SK-N-SH treated with all-trans-retinoic acid at 6 μM for 48 hours (cell line): ENCODE measurements at regions not wholly inside any gene's neighbourhood (a gene's known extent, or its start where the extent isn't known, plus 50 kb on each side); places are given as distances from the start of the nearest gene placed in this dataset.

ENCODE experiments used
- ATAC-seq: fragments of 200-7000 bp; cut with Tn5 transposase; 3 replicates; pipeline ENCODE4 v1.9.1; 2020; ENCODE audit warnings: mild to moderate bottlenecking, moderate library complexity
- ARNTL ChIP-seq: fragments of 450-650 bp; formaldehyde crosslinking; IDR thresholded peaks from 2 replicates; pipeline ENCODE4 v1.5.0; 2020; ENCODE audit warnings: low read depth, mild to moderate bottlenecking, moderate library complexity, borderline replicate concordance
- BACH2 ChIP-seq: fragments of 250-450 bp; sonication (Bioruptor Pico); IDR thresholded peaks from 2 replicates; pipeline ENCODE4 v1.9.0; 2021; ENCODE audit warnings: mild to moderate bottlenecking, borderline replicate concordance
- CSDC2 ChIP-seq: fragments of 250-450 bp; sonication (Bioruptor Pico); IDR thresholded peaks from 2 replicates; pipeline ENCODE4 v1.5.0; 2020; ENCODE audit warnings: mild to moderate bottlenecking, moderate library complexity
- ESRRG ChIP-seq: fragments of 250-450 bp; sonication (Bioruptor Pico); IDR thresholded peaks from 2 replicates; pipeline ENCODE4 v1.6.1; 2021; ENCODE audit warnings: mild to moderate bottlenecking
- GLIS3 ChIP-seq: fragments of 250-450 bp; sonication (Bioruptor Pico); IDR thresholded peaks from 2 replicates; pipeline ENCODE4 v1.5.0; 2020; ENCODE audit warnings: mild to moderate bottlenecking, moderate library complexity
- OSR1 ChIP-seq: fragments of 250-450 bp; sonication (Bioruptor Pico); IDR thresholded peaks from 2 replicates; pipeline ENCODE4 v1.8.0; 2022; ENCODE audit warnings: moderate library complexity, mild to moderate bottlenecking, inconsistent platforms
- RARB ChIP-seq: fragments of 250-450 bp; sonication (Bioruptor Pico); IDR thresholded peaks from 2 replicates; pipeline ENCODE4 v1.8.0; 2021; ENCODE audit warnings: mild to moderate bottlenecking, moderate library complexity
- SNAI2 ChIP-seq: fragments of 250-450 bp; sonication (Bioruptor Pico); IDR thresholded peaks from 2 replicates; pipeline ENCODE4 v1.5.0; 2020; ENCODE audit warnings: mild to moderate bottlenecking, moderate library complexity
- TCF4 ChIP-seq: fragments of 250-450 bp; sonication (Bioruptor Pico); IDR thresholded peaks from 2 replicates; pipeline ENCODE4 v1.8.0; 2021; ENCODE audit warnings: mild to moderate bottlenecking, moderate library complexity, borderline replicate concordance
- TOX ChIP-seq: fragments of 250-450 bp; sonication (Bioruptor Pico); IDR thresholded peaks from 2 replicates; pipeline ENCODE4 v1.8.0; 2021; ENCODE audit warnings: mild to moderate bottlenecking, moderate library complexity, borderline replicate concordance
- ZC3H10 ChIP-seq: fragments of 250-450 bp; sonication (Bioruptor Pico); IDR thresholded peaks from 2 replicates; pipeline ENCODE4 v1.5.1; 2021; ENCODE audit warnings: mild to moderate bottlenecking, moderate library complexity
- ZFP3 ChIP-seq: fragments of 250-450 bp; sonication (Bioruptor Pico); IDR thresholded peaks from 2 replicates; pipeline ENCODE4 v1.5.0; 2020; ENCODE audit warnings: mild to moderate bottlenecking, moderate library complexity
- ZFP30 ChIP-seq: fragments of 450-650 bp; formaldehyde crosslinking; IDR thresholded peaks from 2 replicates; pipeline ENCODE4 v1.5.0; 2022; ENCODE audit warnings: mild to moderate bottlenecking, moderate library complexity
- ZNF70 ChIP-seq: fragments of 450-650 bp; formaldehyde crosslinking; IDR thresholded peaks from 2 replicates; pipeline ENCODE4 v1.5.0; 2020; ENCODE audit warnings: mild to moderate bottlenecking, moderate library complexity
- ZNF8 ChIP-seq: fragments of 450-650 bp; formaldehyde crosslinking; IDR thresholded peaks from 2 replicates; pipeline ENCODE4 v1.5.0; 2020; ENCODE audit warnings: mild to moderate bottlenecking, moderate library complexity
- TF ChIP-seq, protein P1 (sequence below): fragments of 250-450 bp; sonication (Bioruptor Pico); IDR thresholded peaks from 2 replicates; pipeline ENCODE4 v1.5.1; 2020; ENCODE audit warnings: low read depth, mild to moderate bottlenecking, moderate library complexity
- TF ChIP-seq, protein P2 (sequence below): fragments of 250-450 bp; sonication (Bioruptor Pico); IDR thresholded peaks from 2 replicates; pipeline ENCODE4 v1.5.1; 2021; ENCODE audit warnings: mild to moderate bottlenecking, moderate library complexity
- TF ChIP-seq, protein P3 (sequence below): fragments of 250-450 bp; sonication (Bioruptor Pico); IDR thresholded peaks from 2 replicates; pipeline ENCODE4 v1.5.0; 2020; ENCODE audit warnings: mild to moderate bottlenecking, moderate library complexity
- TF ChIP-seq, protein P4 (sequence below): fragments of 250-450 bp; sonication (Bioruptor Pico); IDR thresholded peaks from 2 replicates; pipeline ENCODE4 v1.8.0; 2020; ENCODE audit warnings: mild to moderate bottlenecking, moderate library complexity, borderline replicate concordance

DNA sequence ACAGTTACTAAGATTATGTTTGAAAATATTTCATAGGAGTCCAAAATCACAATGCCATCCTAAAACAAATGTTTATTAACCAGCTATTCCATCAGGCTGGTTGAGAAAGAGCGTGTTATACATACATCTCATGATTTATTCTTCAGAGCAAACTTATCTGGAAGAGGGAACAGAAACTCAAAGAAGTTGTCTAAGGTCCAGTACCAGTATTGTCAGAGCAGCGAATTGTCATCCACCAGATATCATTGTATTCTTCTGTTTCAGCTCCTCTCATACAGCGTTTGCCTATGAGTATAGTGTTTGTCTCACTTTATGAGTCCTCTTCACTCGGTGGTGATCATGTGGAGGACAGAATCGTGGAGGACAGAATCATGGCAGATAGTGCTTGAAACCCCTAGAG, 238.2 kb downstream of the OSR1 start:
- TF ChIP-seq, protein P1, sequence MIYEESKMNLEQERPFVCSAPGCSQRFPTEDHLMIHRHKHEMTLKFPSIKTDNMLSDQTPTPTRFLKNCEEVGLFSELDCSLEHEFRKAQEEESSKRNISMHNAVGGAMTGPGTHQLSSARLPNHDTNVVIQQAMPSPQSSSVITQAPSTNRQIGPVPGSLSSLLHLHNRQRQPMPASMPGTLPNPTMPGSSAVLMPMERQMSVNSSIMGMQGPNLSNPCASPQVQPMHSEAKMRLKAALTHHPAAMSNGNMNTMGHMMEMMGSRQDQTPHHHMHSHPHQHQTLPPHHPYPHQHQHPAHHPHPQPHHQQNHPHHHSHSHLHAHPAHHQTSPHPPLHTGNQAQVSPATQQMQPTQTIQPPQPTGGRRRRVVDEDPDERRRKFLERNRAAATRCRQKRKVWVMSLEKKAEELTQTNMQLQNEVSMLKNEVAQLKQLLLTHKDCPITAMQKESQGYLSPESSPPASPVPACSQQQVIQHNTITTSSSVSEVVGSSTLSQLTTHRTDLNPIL (CRISPR knock-in tag): no peak
- TF ChIP-seq BACH2 (no peak), TOX (no peak), ZFP3 (CRISPR knock-in tag) (no peak), RARB (CRISPR knock-in tag) (no peak), ARNTL (CRISPR knock-in tag) (no peak), ESRRG (CRISPR knock-in tag) (no peak), GLIS3 (CRISPR knock-in tag) (no peak), TCF4 (CRISPR knock-in tag) (no peak), ZNF8 (CRISPR knock-in tag) (no peak), ZFP30 (no peak), ZC3H10 (CRISPR knock-in tag) (no peak)
- TF ChIP-seq, protein P2, sequence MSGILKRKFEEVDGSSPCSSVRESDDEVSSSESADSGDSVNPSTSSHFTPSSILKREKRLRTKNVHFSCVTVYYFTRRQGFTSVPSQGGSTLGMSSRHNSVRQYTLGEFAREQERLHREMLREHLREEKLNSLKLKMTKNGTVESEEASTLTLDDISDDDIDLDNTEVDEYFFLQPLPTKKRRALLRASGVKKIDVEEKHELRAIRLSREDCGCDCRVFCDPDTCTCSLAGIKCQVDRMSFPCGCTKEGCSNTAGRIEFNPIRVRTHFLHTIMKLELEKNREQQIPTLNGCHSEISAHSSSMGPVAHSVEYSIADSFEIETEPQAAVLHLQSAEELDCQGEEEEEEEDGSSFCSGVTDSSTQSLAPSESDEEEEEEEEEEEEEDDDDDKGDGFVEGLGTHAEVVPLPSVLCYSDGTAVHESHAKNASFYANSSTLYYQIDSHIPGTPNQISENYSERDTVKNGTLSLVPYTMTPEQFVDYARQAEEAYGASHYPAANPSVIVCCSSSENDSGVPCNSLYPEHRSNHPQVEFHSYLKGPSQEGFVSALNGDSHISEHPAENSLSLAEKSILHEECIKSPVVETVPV (CRISPR knock-in tag): no peak
- TF ChIP-seq, protein P3, sequence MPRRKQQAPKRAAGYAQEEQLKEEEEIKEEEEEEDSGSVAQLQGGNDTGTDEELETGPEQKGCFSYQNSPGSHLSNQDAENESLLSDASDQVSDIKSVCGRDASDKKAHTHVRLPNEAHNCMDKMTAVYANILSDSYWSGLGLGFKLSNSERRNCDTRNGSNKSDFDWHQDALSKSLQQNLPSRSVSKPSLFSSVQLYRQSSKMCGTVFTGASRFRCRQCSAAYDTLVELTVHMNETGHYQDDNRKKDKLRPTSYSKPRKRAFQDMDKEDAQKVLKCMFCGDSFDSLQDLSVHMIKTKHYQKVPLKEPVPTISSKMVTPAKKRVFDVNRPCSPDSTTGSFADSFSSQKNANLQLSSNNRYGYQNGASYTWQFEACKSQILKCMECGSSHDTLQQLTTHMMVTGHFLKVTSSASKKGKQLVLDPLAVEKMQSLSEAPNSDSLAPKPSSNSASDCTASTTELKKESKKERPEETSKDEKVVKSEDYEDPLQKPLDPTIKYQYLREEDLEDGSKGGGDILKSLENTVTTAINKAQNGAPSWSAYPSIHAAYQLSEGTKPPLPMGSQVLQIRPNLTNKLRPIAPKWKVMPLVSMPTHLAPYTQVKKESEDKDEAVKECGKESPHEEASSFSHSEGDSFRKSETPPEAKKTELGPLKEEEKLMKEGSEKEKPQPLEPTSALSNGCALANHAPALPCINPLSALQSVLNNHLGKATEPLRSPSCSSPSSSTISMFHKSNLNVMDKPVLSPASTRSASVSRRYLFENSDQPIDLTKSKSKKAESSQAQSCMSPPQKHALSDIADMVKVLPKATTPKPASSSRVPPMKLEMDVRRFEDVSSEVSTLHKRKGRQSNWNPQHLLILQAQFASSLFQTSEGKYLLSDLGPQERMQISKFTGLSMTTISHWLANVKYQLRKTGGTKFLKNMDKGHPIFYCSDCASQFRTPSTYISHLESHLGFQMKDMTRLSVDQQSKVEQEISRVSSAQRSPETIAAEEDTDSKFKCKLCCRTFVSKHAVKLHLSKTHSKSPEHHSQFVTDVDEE: no peak
- TF ChIP-seq, protein P4, sequence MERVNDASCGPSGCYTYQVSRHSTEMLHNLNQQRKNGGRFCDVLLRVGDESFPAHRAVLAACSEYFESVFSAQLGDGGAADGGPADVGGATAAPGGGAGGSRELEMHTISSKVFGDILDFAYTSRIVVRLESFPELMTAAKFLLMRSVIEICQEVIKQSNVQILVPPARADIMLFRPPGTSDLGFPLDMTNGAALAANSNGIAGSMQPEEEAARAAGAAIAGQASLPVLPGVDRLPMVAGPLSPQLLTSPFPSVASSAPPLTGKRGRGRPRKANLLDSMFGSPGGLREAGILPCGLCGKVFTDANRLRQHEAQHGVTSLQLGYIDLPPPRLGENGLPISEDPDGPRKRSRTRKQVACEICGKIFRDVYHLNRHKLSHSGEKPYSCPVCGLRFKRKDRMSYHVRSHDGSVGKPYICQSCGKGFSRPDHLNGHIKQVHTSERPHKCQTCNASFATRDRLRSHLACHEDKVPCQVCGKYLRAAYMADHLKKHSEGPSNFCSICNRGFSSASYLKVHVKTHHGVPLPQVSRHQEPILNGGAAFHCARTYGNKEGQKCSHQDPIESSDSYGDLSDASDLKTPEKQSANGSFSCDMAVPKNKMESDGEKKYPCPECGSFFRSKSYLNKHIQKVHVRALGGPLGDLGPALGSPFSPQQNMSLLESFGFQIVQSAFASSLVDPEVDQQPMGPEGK (CRISPR knock-in tag): no peak
- ATAC-seq: no peak

DNA sequence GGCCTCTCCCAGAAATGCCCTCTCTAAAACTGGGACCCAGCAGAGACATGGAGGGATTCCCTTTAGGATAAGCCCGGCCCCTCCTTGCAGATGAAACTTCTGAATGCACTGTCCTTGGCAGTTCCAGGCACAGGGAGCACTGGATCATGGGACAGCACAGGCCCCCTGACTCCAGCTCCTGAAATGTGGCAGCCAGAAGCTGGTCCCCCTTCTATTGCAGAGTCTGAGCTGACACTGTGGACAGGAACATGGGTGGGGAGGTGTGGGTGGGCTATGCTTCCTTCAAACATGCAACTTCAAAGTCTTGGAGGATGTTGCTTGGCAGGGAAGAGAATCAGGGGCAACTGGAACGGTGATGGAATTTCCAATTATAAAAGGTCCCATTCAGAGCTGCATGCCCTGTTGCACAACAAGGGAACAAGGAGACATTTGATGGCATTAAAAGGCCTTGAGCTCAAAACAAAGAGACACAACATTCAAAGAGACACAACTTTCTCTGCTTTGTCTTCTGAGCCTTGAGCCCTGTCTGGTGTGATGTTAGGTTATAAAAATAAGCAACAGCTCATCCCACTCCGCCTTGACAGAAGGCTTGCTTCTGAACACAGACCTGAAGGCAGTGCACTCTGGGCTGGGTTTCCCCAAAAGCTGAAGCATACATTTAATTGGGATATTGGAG, 239.0 kb downstream of the OSR1 start:
- ATAC-seq: no peak
- no peak for TF ChIP-seq ZFP3 (CRISPR knock-in tag)
- TF ChIP-seq TCF4 (CRISPR knock-in tag): no peak
- no peak for TF ChIP-seq ZNF8 (CRISPR knock-in tag)
- TF ChIP-seq TOX: no peak
- TF ChIP-seq, protein P2 (CRISPR knock-in tag): no peak
- no peak for TF ChIP-seq BACH2
- TF ChIP-seq OSR1 (CRISPR knock-in tag): no peak
- no peak for TF ChIP-seq SNAI2 (CRISPR knock-in tag)
- no peak for TF ChIP-seq GLIS3 (CRISPR knock-in tag)
- TF ChIP-seq ZC3H10 (CRISPR knock-in tag): no peak
- TF ChIP-seq ZNF70 (CRISPR knock-in tag): no peak

DNA sequence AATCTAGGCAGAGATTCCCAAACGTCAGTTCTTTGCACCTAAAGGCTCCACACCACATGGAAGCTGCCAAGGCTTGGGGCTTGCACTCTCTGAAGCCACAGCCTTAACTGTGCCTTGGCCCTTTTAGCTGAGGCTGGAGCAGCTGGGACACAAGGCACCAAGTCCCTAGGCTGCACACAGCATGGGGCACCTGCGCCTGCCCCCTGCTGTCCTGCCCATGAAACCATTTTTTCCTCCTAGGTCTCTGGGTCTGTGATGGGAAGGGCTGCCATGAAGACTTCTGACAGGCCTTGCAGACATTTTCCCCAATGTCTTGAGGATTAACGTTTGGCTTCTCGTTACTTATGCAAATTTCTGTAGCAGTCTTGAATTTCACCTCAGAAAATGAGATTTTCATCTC, 241.5 kb downstream of the OSR1 start:
- ATAC-seq: no peak
- TF ChIP-seq CSDC2 (CRISPR knock-in tag): no peak
- no peak for TF ChIP-seq TCF4 (CRISPR knock-in tag)

DNA sequence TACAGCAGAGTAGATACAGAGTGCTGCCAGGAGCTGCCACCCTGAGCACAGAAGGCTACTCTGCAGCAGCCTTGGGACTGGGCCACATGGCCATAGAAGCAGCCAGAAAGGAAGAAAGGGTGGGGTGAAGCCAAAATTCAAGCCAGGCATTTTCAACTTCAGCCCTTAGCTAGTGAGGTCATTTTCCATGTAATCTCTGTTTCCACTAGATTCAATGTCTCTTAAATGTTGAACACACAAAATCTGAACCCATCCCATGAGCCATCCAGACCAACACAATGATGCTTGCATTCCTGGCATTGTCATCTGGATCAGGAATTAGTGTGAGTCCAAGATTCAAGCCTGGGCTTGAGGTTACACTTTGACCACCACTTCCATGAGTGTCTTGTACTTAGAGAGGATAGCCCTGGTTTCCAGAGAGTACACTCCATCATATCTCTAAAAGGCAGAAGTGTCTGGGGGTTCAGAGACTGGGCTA, 243.6 kb downstream of the OSR1 start:
- TF ChIP-seq SNAI2 (CRISPR knock-in tag): no peak

More for the DNA sequence above, 243.6 kb downstream of the OSR1 start:
- no peak for ATAC-seq
